ENCODE measurements at regions not wholly inside any gene's neighbourhood (a gene's known extent, or its start where the extent isn't known, plus 50 kb on each side); places are given as distances from the start of the nearest gene placed in this dataset.

GRCh38 chr1:234869182-234870019 lies 259.2 kb downstream of the TOMM20 start:
- intact Hi-C loops (cut with micrococcal nuclease): no loop called here

DNA sequence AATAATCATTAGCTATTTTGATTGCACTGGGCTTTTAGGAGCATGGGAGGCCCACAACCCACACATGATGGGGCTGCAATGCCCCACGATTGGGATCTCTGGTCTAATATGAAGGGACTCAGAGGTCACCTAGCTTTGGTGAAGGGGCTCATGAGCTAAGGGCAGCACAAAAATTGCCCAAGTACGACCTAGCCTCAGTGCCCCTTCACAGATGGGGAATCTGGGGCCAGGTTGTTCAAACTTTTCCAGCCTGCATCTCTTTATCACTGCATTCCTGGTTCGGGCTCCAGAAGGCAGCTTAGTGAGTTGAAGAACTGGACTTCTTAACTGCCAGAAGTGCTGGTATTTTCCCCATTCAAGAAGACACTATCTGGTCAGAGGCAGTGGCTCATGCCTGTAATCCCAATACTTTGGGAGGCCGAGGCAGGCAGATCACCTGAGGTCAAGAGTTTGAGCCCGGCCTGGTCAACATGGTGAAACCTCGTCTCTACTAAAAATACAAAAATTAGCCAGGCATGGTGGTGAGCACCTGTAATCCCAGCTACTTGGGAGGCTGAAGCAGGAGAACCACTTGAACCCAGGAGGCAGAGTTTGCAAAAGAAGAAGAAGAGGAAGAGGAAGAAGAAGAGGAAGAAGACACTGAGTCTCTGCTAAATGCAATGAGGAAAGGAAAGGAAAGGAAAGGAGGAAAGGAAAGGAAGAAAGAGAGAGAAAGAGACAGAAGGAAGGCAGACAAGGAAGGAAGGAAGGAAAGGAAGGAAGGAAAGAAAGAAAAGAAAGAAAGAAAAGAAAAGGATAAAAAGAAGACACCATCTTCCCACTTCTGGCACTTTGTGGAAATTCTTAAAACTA lies 258.5 kb upstream of the IRF2BP2 start:
- intact Hi-C loops (cut with micrococcal nuclease): no loop called here

GRCh38 chr1:234866007-234866866 lies 256.3 kb upstream of the IRF2BP2 start:
- intact Hi-C loops (cut with micrococcal nuclease): no loop called here

DNA sequence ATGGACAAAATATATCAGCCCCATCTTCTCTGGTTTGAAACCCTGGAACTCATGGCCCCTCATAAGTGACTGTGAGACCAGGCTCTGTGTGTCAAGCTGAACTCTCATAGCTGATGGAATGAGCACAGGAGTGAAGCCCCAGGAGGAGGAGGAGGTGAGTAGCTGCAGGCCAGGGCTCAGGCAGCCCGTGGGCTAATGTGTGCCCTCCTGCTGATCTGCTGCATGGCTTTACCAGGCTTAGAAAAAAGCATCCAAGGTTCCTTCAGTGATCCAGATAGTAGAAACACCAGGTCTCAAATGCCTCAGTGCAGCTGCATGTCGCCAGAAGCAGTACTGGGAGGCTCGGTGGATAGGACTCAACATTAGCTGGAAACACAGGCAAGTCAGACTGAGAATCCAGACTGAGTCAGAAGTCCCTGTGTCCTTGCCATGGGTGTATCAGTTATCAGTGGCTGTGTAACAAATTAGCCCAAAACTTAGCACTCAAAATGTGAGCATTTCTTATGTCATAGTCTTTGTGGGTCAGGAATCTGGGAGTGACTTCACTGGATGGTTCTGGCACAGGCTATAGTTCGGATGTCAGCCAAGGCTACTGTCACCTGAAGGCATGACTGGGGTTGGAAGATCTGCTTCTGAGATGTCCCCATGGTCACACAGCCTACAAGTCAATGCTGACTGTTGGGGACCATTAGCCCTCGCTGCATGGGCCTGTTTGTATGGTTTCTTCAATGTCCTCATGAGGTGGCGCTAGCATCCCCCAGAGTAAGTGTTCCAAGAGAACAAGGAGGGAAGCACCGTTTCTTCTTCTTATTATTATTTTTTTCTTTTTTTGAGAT lies 255.4 kb upstream of the IRF2BP2 start:
- intact Hi-C loops (cut with micrococcal nuclease): no loop called here

GRCh38 chr1:234864116-234864515 lies 254.1 kb upstream of the IRF2BP2 start:
- intact Hi-C loops (cut with micrococcal nuclease): no loop called here

GRCh38 chr1:234863551-234863971 lies 253.6 kb upstream of the IRF2BP2 start:
- intact Hi-C loops (cut with micrococcal nuclease): no loop called here

- intact Hi-C loops (cut with micrococcal nuclease): no loop called here
These were observed 253.1 kb upstream of the IRF2BP2 start for GRCh38 chr1:234862944-234863515.

DNA sequence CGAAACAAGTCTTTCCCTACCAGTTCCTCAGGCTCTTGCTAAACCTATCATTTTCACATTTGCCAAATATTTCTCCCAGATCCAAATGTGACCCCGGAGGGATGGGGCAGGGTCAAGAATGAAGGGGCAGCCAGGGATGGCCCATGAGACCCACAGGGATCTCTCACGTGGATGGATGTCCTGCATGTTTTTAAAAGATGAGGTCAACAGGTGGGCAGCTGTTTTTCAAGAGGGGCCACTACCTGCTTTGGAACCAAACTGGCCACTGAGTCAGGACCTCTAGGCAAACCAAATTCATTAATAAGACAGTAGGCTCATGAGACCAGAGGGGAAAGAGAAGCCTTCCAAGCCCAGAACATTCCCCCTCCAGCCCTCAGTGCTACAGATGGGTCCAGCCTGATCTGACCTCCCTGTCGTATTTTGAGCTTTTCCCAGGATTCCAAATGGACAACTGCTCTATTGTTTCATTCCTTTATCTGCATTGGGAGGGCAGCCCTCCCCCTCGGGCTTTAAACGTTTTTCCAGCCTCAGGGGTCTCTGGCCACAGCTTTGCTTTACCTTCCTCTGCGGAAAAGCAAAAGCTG lies 252.5 kb upstream of the IRF2BP2 start:
- intact Hi-C loops (cut with micrococcal nuclease): no loop called here

DNA sequence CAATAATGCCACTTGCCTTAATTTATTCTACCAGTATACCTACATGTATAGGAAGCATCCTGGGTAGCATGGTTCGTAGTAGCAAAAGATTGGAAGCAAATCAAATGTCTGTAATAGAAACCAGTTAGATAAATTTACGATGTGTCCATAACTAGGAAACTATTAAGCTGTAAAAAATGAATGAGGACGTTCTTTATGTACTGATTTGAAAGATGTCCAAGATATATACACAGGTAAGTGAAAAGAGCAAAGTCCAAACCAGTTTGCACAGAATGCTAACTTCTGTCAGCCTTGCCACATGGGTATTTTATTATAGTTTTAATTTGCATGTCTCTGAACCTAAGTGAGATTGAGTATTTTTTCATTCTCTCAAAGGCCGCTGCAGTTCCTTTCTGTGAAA lies 251.8 kb upstream of the IRF2BP2 start:
- intact Hi-C loops (cut with micrococcal nuclease): no loop called here

GRCh38 chr1:234861024-234861620 lies 251.1 kb upstream of the IRF2BP2 start:
- intact Hi-C loops (cut with micrococcal nuclease): no loop called here

GRCh38 chr1:234858722-234859121 lies 248.7 kb upstream of the IRF2BP2 start:
- intact Hi-C loops (cut with micrococcal nuclease): no loop called here

DNA sequence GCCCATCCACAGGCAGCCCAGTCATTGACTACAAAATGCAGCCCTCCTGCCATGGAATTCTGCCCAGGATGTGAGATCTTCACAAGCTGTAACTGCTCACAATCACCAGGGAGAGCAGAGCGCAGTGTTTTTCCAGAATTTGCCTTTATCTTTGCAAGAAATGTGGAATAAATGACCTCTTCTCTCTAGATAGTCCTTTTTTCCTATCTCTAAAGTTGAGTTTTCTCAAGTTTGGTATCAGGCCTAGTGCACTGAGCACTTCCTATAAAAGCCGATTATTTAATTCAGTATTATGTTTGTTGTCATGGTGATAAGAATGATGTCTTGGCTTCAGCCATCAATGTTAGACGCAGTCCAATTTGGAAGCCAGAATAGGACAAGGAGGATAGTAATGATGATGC lies 246.9 kb upstream of the IRF2BP2 start:
- intact Hi-C loops (cut with micrococcal nuclease): no loop called here

DNA sequence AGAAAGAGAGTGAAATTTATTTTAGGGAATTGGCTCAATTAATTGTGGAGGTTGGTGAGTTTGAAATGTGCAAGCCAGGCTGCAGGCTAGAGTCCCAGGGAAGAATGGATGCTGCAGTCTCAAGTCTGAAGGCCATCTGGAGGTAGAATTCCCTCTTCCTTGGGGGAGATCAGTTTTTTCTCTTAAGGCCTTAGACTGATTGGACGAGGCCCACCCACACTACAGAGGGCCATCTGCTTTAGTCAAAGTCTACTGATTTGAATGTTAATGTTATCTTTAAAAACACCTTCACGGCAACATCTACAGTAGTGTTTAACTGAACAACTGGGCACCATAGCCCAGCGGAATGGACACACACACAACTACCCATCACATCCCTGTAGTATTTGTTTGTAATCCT lies 245.9 kb upstream of the IRF2BP2 start:
- intact Hi-C loops (cut with micrococcal nuclease): no loop called here

DNA sequence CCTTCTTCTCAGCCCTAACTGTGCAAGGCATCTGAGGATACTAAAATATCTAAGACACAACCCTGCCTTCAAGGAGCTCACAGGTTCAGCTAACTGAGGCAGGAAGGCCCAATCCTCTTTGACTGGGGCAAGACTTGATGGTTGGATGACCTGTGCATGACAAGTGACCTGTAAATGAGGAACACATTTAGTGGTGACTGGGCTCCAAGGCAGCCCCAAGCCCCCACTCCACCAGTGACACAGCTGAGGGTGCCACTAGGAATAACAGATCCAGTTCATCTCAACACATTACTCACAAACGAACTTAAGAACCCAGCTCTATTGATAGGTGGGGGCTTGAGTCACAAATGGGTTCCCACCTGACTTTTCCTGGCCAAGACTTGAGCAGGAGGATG lies 244.7 kb upstream of the IRF2BP2 start:
- intact Hi-C loops (cut with micrococcal nuclease): no loop called here

DNA sequence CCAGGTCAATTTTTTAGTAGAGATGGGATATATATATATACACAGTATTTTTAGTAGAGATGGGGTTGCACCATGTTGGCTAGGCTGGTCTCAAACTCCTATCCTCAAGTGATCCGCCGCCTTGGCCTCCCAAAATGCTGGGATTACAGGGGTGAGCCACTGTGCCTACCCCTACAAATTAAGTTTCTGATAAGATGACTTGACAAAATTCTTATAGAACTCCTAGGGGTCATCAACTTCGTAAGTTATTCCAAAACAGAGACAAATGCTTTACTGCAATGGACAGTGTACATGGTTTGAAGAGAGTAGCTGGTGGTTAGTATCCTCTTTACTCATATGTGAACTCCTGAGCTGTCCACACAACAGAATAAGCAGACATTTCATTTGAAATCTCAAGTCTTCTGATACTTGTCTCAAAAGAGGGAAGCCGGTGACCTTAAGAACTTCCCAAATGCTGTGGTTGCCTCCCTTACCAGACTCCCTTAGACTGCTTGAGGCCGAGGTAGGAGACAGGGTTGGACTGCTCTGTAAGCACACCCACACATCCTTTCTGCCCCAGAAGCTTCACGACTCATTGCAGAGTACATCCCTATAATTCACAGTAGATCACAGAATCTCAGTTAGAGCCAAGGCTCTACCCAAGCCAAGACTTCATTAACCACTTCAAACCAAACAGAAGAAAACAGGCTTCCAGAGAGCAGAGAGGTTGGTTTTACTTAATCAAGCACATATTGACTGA lies 244.1 kb upstream of the IRF2BP2 start:
- intact Hi-C loops (cut with micrococcal nuclease): no loop called here

DNA sequence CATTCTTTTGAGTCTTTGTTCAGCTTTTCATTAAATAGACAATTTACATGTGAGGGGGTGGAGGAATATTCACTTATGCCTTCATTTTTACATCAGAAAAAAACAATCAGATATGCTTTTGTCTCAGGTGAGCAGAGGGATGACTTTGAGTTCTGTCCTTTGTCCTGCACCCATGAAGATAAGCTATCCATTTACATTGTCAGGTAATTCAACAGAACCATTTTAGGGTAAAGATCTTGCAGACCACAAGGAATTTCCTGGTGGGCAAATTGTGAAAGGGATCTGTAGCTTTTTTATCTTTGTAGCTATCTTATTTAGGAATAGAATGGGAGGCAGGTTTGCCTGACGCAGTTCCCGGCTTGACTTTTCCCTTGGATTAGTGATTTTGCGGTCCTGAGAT lies 242.7 kb upstream of the IRF2BP2 start:
- intact Hi-C loops (cut with micrococcal nuclease): no loop called here

DNA sequence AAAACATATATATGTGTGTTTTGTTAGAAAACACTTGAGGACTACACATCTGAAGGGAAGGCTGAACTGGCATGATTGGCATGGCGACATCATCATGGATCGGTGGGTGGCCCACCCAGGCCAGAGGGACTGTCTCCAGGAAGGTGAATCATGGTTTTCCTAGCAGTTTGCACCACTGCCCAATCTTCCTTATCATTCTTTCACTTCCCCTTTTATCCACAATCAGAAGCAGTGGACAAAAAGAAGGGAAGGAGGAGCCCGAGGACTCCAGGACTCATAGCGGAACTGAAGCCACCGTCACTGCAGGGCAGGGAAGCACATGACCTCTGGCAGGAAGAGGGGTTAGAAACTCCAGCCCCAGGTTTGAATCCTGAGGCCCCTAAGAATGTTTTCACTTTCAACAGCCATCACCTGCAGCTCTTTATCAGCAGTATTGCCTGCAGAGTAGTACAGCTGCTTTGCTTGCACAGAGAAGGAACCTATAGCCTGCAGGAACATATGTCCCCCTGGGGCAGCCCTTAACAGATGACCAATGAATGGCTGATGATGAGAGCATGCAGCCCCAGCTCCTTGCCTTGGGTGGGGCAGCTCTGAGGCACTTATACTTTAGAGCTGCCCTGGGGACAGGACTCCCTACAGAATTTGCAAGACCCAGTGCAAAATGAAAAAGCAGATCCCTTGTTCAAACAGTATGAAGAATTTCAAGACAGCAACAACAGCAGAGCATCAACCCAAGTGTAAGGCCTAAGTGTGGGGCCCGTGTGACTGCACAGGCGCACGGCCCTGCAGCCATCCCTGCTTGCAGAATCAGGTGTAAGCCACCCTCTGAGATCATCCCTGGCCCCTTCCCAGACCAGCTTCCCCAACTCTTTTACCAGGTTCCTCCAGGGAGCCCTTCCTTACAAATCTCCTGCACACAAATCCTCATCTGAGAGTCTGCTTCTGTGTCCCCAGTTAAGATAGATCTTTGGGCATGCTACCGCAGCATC lies 241.8 kb upstream of the IRF2BP2 start:
- intact Hi-C loops (cut with micrococcal nuclease): loop anchor here (1.0 kb wide), 1 partner anchor 9 kb away; no protein-coding TSS in a partner anchor

DNA sequence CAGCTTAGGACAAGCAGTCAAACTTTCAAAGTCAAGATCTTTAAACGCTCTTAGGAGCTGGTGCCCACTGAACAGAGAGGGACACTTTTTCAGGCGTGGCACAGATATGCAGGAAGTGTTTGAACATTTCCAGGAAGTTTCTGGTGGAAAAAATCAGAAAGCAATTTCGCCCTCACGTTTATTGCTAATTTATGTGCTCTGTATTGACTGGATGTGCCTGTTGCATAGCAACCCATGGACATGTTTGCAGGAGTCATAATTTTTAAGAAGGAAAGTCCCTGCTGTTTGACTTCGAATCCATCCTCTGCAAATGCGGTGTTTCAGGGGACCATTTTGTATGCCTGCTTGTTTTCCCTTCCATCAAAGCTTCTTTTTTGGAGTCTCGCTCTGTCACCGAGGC lies 239.9 kb upstream of the IRF2BP2 start:
- intact Hi-C loops (cut with micrococcal nuclease): no loop called here

Measured in T-helper 1 cell treated with Interleukin-12 subunit alpha and Interleukin-12 subunit beta and Interleukin-4 antibody, amounts not matched to agents 30 ng/mL and 1 ng/mL, for 36 hours (primary cell).